ENCODE measurements at regions not wholly inside any gene's neighbourhood (a gene's known extent, or its start where the extent isn't known, plus 50 kb on each side); places are given as distances from the start of the nearest gene placed in this dataset.

GRCh38 chr1:79398501-79398900 is 392.0 kb upstream of the ADGRL4 start:
- TF ChIP-seq, protein P1, sequence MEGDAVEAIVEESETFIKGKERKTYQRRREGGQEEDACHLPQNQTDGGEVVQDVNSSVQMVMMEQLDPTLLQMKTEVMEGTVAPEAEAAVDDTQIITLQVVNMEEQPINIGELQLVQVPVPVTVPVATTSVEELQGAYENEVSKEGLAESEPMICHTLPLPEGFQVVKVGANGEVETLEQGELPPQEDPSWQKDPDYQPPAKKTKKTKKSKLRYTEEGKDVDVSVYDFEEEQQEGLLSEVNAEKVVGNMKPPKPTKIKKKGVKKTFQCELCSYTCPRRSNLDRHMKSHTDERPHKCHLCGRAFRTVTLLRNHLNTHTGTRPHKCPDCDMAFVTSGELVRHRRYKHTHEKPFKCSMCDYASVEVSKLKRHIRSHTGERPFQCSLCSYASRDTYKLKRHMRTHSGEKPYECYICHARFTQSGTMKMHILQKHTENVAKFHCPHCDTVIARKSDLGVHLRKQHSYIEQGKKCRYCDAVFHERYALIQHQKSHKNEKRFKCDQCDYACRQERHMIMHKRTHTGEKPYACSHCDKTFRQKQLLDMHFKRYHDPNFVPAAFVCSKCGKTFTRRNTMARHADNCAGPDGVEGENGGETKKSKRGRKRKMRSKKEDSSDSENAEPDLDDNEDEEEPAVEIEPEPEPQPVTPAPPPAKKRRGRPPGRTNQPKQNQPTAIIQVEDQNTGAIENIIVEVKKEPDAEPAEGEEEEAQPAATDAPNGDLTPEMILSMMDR (IDR thresholded peaks at IDR 0.05): no peak
- no peak for TF ChIP-seq POLR2A (IDR thresholded peaks at IDR 0.05)

All from right lobe of liver (tissue), 4 donors.